ENCODE measurements at regions not wholly inside any gene's neighbourhood (a gene's known extent, or its start where the extent isn't known, plus 50 kb on each side); places are given as distances from the start of the nearest gene placed in this dataset.

GRCh38 chr20:60292001-60292520 lies 333.8 kb downstream of the CDH26 start:
- no peak for TF ChIP-seq CTCF (IDR thresholded peaks at IDR 0.05)
- intact Hi-C loops (cut with DNase I) = no loop called here

DNA sequence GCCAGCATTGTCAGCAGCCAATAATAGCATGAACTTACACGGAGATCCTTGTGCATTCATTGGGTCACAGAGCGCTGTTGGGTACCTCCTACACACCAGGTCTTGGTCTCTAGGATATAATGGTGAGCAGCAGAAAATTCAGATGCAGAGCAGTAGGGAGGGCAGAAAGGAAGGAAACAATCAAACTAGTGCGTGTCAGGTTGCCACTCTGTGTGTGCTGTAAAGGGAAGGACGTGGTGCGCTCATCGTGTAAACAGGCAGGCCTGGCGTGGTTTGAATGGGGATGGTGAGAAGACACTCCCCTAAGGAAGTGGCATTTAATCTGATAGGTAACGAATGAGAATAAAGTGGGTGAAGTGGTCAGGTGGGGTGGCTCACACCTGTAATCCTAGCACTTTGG lies 336.4 kb downstream of the CDH26 start:
- Histone ChIP-seq H3K4me3 (no peak overlapping the region), H3K27me3 (peaks cover 0 to 7% (median 0%) of the 10 kb centered on the region in 7 donors), H3K27ac (no peak overlapping the region), H3K36me3 (no peaks in the 10 kb centered on the region), H3K9me3 (peaks cover 0 to 27% (median 5%) of the 10 kb centered on the region in 11 donors), H3K4me1 (no peaks in the 10 kb centered on the region)
- no peak for TF ChIP-seq CTCF (IDR thresholded peaks at IDR 0.05)
- DNase-seq = no peak
- no peak for ATAC-seq
- 73 to 79% methylated on average over 8 of the region's 8 CpGs for WGBS, 2 donors
- intact Hi-C loops (cut with DNase I) = no loop called here

More at GRCh38 chr20:60292001-60292520, 333.8 kb downstream of the CDH26 start:
- Histone ChIP-seq H3K27ac (no peak overlapping the region), H3K4me1 (no peaks in the 10 kb centered on the region), H3K27me3 (peaks cover 0 to 2% (median 0%) of the 10 kb centered on the region in 7 donors), H3K9me3 (peaks cover 0 to 34% (median 6%) of the 10 kb centered on the region in 11 donors), H3K4me3 (no peak overlapping the region), H3K36me3 (no peaks in the 10 kb centered on the region)
- 63 to 69% methylated on average over 5 of the region's 5 CpGs for WGBS, 2 donors
- ATAC-seq (no peak), DNase-seq (no peak)

DNA sequence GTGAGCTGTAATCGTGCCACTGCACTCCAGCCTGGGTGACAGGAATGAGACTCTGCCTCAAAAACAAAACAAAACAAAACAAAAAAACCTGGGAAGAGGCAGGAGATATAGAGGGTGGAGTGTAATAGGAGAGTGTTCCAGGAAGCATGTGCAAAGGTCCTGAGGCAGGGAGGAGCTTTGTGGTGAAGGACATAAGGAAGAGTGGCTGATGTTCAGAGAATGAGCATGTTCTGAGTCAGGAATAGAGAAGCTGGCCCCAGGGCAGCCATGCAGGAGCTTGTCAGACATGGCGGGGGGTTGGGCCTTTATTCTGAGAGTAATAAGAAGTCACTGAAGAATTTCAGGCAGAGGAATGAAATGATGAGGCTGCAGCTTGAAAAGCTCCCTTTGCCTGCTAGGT lies 337.0 kb downstream of the CDH26 start:
- Histone ChIP-seq H3K4me1 (no peaks in the 10 kb centered on the region), H3K27ac (no peak overlapping the region), H3K9me3 (peaks cover 0 to 21% (median 2%) of the 10 kb centered on the region in 11 donors), H3K36me3 (no peaks in the 10 kb centered on the region), H3K4me3 (no peak overlapping the region), H3K27me3 (peaks cover 0 to 7% (median 0%) of the 10 kb centered on the region in 7 donors)
- DNase-seq = no peak
- ATAC-seq = no peak
- no peak for TF ChIP-seq CTCF (IDR thresholded peaks at IDR 0.05)
- intact Hi-C loops (cut with DNase I) = no loop called here
- WGBS, 2 donors = 82 to 88% methylated on average over 2 of the region's 2 CpGs

DNA sequence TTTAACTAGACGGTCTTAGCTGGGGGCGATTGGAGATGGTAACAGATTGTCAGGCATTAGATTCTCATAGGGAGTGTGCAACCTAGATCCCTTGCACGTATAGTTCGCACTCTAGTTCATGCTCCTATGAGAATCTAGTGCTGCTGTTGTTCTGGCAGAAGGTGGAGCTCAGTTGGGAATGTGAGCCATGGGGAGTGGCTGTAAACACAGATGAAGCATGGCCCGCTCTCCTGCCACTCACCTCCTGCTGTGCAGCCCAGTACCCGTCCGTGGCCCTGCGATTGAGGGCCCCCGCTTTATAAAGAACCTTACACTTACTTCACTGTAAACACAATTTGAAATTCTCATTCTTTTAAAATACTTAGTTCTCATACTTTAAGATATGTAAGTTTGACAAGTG lies 339.4 kb downstream of the CDH26 start:
- Histone ChIP-seq H3K27me3 (peaks cover 0 to 7% (median 0%) of the 10 kb centered on the region in 7 donors), H3K4me3 (no peak overlapping the region), H3K4me1 (no peaks in the 10 kb centered on the region), H3K27ac (no peak overlapping the region), H3K9me3 (peaks cover 0 to under 1% (median 0%) of the 10 kb centered on the region in 11 donors), H3K36me3 (no peaks in the 10 kb centered on the region)
- DNase-seq (no peak), ATAC-seq (no peak)
- 68 to 81% methylated on average over 9 of the region's 9 CpGs for WGBS, 2 donors
- TF ChIP-seq CTCF (IDR thresholded peaks at IDR 0.05) = no peak
- intact Hi-C loops (cut with DNase I) = no loop called here

Measured in heart right ventricle (tissue), 16 donors.